HUDEP-2 (cell line): ENCODE measurements at regions not wholly inside any gene's neighbourhood (a gene's known extent, or its start where the extent isn't known, plus 50 kb on each side); places are given as distances from the start of the nearest gene placed in this dataset.
A peak's percentile ranks its signal among the peaks of the same experiment; 100 is the strongest.

ENCODE experiments used
- DNase-seq, 76 experiments: peaks; one replicate each; lab custom pipeline; 2025; ENCODE audit not compliant: unreplicated experiment in 76 of 76; lab: John Stamatoyannopoulos, UW

GRCh38 chr3:23663661-23664186, 142.0 kb upstream of the UBE2E1 start:
- no peak for DNase-seq

GRCh38 chr3:23664459-23664858, 141.3 kb upstream of the UBE2E1 start:
- DNase-seq, result peak in 1 of 76 experiments; percentile 5

DNA sequence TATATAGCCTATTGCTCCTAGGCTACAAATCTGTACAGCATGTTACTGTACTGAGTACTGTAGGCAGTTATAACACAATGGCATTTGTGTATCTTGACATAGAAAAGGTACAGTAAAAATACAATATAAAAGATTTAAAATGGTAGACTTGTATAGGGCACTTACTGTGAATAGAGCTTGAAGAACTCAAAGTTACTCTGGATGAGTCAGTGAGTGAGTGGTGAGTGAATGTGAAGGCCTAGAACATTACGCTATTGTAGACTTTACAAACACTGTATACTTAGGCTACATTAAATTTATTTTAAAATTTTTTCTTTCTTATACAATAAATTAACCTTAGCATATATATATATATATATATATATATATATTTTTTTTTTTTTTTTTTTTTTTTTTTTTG, 140.0 kb upstream of the UBE2E1 start:
- no peak for DNase-seq

GRCh38 chr3:23666818-23667217, 138.9 kb upstream of the UBE2E1 start:
- no peak for DNase-seq

- DNase-seq, result no peak
Measured at GRCh38 chr3:23667536-23668429, 138.0 kb upstream of the UBE2E1 start.

GRCh38 chr3:23668430-23668904, 137.3 kb upstream of the UBE2E1 start:
- DNase-seq, result no peak

DNA sequence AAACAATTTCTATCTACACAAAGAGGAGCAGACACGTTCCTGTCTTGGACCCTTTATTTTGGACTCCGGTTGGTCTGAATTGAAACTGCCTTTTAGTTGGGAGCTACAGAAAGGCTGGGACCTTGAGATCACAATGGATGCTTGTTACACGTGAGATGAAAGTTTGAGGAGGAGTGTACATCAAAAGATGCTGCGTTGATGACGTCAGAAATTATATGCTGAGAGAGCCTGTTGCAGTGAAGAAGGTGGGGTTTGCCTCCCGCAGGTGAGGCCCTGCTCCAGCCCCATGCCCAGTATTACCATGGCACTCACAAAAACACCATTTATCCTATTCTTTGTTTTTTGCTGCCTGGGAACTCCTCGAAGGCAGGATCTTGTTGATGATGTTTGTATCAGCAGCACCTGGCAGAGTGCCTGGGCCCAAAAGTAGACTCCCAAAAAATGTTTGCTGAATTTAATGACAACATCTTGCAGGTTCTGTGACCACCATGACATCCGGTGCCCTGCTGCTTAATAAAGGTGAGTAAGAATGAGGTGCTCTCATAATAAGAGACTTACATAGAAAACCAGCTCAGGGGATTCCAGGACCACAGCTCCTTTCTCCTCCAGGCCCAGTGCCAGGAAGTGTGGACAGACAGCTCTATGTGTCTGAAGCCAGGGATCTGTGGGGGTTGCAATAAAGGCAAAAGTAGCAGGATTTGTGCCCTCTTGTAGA, 136.1 kb upstream of the UBE2E1 start:
- DNase-seq, result no peak

GRCh38 chr3:23671851-23672589, 133.7 kb upstream of the UBE2E1 start:
- DNase-seq, result no peak

DNA sequence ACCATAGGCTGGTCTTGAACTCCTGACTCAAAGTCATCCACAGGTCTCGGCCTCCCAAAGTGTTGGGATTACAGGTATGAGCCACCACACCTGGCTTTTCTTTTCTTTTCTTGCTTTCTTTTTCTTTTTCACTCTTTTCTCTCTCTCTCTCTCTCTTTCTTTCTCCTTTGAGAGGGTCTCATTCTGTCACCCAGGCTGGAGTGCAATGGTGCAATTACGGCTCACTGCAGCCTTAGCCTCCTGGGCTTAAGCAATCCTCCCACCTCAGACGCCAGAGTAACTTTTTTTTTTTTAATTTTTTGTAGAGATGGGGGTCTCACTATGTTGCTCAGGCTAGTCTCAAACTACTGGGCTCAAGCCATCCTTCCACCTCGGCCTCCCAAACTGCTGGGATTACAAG, 133.1 kb upstream of the UBE2E1 start:
- no peak for DNase-seq

- DNase-seq, result no peak
Measured at GRCh38 chr3:23675010-23675409, 130.7 kb upstream of the UBE2E1 start.

DNA sequence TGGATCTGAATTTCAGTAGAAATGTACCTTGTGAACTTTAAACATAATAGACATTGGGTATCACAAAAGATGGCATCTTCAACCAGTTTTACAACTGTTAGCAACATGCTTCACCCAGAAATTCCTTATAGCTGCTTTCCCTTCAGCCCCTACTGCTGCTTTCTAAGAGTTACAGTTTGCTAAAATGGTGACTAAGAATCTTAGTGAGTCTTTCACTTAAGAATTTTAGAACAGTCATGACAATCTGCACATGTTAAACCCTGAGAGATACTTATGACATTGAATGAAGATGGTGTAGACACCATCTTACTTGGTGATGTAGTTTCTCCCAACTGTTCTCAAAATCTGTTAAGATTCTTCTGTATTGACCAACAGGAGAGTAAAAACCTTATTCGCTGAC, 129.7 kb upstream of the UBE2E1 start:
- no peak for DNase-seq

- DNase-seq, result no peak
Measured at GRCh38 chr3:23682646-23683045, 123.1 kb upstream of the UBE2E1 start.

- peak in 71 of 76 experiments; percentile 7 to 94 (median 67) for DNase-seq
Measured at GRCh38 chr3:23685541-23686258, 120.1 kb upstream of the UBE2E1 start.

GRCh38 chr3:23686519-23686918, 119.2 kb upstream of the UBE2E1 start:
- DNase-seq, result no peak

DNA sequence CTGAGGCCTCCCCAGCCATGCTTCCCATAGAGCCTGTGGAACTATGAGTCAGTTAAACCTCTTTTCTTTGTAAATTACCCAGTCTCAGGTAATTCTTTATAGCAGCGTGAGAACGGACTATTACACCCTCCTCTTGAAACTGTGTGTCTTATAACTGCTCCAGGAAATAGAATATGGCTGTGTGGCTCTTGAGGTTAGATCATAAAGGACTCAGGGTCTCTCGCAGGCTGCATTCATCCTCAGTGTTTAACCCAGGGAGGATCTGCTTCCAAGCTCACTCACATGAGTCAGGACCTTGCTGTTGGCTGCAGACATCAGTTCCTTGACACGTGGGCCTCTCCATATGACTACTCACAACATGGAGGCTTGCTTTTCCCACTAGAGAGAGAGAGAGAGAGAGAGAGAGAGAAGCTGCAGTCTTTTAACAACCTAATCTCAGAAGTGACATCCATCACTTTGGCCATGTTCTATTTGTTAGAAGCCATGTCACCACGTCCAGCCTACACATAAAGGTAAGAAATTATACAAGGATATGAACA, 114.3 kb upstream of the UBE2E1 start:
- no peak for DNase-seq

DNA sequence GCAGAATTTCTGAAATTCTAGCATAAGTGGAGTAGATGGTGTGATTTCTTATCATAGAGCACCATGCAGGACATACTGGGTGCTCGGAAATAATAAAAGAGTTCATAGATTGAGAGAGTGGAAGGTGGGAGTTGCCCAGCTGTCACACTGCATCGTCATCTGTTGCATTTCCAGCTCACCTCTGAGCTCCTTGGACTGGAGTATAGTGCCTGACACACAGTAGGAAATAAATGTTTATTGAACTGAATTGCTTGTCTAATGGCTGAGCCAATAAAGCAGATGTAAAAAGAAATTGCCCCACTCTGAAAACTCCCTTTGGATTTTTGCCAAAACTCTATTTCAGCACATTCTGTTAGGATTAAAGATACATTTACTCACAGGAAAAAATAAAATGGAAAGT, 108.9 kb upstream of the UBE2E1 start:
- no peak for DNase-seq

- no peak for DNase-seq
Measured at GRCh38 chr3:23697416-23697815, 108.3 kb upstream of the UBE2E1 start.

DNA sequence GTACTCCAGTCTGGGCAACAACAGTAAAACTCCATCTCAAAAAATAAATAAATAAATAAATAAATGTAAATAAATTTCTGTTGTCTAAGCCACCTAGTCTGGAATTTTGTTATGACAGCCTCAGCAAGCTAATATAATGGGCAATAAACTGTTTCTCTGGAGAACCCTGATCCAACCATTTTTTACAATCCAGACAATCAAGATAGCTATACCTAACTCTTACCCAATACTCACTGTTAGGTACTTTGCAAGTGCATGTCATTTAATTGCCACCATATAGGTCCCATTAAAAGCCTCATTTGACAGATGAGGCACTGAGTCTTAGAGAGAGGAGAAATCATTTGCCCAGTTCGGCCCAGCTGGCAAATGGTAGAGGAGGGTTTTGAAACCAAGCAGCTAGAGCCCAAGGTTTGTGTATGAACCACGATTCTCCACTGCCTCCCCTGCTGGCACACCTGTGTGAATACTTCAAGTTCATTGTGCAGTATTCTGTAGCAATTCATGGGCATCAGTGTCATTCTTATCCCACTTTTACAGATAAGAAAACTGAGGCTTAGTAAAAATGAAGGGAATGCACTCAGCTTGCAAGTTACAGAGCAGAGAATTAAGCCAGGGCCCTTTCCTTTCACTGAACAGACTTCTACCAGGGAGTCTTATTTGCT, 107.0 kb upstream of the UBE2E1 start:
- no peak for DNase-seq

DNA sequence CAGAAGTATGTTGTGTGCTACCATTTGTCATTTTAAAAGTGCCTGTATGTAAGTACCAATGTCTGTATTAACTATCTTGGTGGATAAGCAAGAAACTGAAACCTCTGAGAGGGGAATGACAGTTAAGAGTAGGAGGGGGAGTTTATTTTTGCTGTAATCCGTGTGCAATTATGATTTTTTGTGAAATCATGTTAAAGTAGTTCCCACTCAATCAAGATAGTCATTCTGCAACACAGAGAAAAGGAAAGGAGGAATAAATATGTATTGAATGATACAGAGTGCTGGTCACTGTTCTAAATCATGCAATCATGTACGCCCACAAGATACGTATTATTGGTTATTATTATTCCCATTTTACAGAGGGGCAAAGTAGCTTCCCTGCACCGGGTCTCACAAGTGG, 105.1 kb upstream of the UBE2E1 start:
- no peak for DNase-seq
